NCI-H1436 (cell line): ENCODE measurements at regions not wholly inside any gene's neighbourhood (a gene's known extent, or its start where the extent isn't known, plus 50 kb on each side); places are given as distances from the start of the nearest gene placed in this dataset.

ENCODE experiments used
- DNase-seq: peaks from one replicate; lab custom pipeline; 2025; lab: John Stamatoyannopoulos, UW

DNA sequence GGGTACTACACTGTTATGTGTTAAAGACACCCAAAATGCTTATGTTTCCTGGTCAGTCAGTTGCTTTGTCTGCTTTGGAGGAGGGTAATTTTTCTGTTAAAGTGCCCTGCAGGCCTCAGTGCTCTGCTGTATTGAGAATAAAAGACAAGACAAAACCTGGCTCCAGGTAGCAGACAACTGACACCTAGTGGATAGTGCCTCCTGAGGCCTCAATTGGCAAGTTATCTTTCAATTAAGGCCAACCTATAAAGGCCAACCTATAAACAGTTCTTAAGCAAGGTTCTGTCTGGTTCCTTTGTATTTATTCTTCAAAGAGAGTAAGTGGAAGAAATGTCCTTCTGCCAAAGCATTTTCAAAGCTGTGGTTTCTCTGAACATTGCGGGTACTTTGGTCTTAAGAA is 773.8 kb downstream of the MECOM start:
- DNase-seq: no peak

- DNase-seq: no peak
Observed at GRCh38 chr3:168888781-168889180, 774.7 kb downstream of the MECOM start.

DNA sequence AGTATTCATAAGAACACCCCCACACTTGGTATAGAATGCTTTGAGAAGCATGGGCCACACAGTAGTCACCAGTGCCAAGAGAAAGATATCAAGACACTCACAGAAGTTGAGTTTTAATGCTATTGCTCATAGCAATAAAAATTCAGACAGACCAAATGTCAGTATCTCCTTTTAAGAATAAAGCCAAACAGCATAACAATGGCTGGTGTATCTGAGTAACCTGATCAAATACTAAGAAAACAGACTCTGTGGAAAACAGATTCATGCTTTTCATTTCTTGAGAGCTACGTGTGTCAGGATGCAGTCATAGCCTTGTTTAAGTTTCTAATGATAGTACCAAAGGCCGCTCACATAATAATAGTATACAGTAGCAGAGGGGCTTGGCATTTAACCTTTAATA is 778.5 kb downstream of the MECOM start:
- DNase-seq: no peak

DNA sequence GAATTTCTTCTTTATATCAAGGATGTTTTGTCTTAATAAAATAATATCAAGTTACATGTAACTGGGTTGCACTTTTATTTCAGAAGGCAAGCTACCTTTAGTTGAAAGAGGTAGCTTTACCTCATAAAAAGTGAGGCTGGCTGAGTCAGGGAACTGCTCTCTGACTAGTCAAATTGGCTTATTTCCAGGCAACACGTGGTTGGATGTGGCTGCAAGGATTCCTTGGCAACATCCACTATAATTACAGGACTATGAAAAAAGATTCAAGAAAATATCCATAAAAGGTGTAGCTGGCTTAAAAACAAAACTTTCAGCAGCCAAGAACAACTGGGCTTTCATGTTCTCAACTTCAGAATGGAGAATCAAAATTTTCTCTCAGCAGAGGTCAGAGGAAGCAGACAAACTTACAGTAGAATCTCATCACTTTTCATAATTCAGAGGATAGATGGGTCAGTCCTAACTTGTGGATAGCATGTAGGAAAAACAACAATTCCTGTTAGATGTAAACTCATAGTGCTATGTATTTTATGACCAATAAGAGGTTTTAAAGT is 779.1 kb downstream of the MECOM start:
- DNase-seq: no peak

DNA sequence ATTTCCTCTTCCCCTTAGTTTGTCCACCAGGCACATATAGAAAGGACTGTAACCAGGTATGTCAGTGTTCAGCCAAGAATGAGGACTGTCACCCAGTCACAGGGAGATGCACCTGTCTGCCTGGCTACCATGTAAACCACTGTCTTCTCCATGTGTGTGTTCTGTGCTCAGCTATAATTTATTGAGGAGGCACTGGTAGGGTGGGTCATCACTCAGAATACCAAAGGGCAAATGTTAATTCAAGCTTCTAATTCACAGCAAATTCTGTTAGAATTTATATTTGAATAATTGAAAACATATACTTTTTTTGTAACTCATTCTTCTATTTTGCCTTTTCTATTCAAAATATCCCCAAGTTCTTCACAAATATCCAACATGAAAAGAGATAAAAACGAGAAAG is 780.4 kb downstream of the MECOM start:
- no peak for DNase-seq

DNA sequence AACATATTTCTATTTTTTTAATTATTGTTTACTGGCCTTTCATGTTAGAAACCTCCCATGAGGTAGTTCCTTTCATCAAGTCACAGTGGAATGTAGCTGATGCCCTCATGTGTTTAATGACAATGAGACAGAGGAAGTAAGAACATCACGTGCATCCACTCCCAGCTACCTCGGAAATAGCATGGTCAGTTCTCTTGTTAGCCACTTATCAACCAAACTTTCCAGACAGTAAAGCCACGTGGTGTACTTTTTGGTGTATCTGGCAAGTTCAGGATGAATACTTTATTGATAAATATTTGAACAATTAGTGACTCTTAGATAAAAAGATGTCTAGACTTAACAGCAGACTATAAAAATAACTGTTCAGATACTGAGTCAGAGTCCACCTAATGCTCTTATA is 781.7 kb downstream of the MECOM start:
- no peak for DNase-seq

DNA sequence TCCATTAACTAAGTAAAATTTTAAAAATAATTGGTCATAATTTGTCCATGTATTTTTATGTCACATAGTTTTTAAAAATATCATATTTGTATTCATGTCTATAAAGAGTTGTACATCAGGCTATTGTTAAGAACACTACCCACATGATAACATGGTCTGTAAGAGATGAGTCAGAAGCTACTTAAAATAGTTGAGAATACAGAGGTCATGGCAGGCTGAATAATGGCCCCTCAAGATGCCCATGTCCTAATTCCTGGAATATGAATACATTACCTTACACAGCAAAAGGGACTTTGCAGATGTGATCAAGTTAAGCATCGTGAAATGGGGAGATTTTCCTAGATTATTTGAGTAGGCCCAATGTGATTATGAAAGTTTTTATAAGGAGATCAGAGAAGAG is 782.9 kb upstream of the GOLIM4 start:
- no peak for DNase-seq

DNA sequence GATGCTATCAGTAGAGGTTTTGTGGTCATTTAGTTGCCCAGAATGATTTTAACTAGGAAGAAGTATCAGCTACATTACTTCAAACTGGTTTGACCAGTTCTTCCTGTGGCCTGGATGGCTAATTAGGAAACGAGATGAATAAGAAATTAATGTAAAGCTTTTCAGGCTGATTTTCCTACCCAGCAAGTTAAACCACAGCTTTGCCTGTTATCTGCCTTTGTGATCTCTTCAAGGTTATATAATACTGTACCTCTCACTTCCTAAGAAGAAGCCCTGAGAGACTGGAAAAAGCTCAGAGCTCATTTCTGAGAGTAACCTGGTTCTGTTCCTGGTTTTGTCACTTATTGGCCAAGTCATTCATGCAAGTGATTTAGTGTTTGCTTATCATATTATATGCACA is 782.2 kb upstream of the GOLIM4 start:
- DNase-seq: no peak

DNA sequence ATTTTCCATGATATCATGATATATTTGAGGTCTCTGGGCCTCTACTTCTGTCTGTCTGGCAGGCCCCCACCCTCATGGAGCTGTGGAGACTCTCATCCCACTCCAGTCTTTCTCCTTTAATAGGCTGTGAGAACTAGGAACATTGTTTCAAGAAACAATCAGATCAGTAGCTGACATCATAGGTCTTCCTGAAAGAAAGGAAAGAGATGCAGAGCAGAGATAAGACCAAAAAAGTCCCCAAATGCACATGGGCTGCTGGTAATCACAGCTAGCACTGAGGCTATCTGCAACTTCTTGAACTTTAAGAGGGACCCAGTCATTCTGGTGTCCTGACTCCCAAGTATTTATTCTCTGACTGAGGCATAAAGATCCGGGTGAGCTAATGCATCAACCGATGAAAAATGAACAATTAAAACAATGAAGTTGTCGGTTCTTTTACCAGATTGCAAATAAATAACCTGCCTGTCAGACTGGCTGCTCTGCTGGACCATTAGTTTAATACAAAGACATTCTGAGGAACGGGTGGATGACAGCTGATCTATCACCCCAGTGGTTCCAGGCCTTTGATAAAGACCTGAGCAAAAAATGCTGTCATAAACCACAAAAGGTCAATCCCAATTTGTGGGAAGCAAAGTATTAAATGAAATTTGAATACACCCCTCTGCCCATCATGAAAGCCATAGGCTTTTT is 780.8 kb upstream of the GOLIM4 start:
- DNase-seq: no peak

DNA sequence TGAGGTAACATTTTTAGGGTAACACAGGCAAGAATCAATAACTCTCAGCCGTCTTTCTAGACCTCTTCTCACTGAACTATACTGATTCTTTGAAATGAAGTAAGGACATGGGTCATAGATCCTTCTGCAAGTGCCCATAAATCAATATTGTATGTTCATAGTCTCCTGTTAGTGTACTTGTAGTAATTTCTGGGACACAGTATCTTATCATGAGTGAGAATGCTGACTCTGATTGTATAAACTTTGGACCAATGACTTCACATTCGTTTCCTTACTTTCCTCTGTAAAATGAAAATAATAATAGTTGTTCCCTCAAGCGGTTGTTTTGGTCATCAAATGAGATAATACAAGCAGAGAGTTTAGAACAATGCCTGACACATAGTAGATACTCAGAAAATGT is 777.1 kb upstream of the GOLIM4 start:
- DNase-seq: no peak

DNA sequence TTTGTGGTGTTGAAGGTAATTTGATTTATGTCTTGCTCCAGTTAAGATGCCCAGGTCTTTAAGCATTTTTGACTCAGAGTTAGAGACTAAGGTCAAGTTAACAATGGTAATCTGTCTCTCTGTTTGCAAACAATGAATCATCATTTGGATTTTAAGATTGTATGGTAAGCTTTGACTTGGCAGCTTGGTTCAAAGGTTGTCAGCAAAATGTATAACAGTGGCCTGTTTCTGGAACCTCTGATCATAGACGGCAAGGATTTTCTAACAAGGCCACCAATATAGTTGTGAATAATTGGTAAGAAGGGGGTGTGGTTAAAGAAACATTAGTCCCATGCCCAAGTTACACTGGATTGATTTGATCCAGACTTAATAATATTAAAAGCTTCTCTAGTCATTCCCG is 775.2 kb upstream of the GOLIM4 start:
- no peak for DNase-seq

DNA sequence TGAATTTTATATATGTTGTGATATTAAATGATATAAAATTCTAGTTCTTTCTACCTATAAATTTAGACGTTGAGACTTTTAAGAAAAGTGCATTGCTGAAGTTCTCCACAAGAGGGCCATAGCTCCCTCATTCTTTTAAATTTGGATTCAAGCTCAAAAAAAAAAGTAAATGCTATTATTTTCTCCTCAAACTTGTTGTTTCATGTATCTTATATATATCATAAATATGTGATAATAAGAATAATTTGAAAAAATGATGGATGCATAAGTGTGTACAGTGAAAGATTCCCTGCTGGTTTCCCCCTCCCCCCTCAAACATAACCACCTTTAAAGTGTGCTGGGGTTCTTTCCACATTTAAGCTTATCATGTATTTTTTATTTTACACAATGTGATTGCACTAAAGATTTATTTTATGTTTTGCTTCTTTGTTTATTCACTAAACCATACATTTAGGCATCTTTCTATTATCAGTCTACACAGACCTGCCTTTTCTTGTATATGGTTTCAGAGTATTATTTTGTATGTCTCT is 769.4 kb upstream of the GOLIM4 start:
- peak; percentile 4 for DNase-seq

- no peak for DNase-seq
Observed at GRCh38 chr3:168864107-168865021, 768.6 kb upstream of the GOLIM4 start.

- no peak for DNase-seq
Observed at GRCh38 chr3:168863561-168863960, 767.8 kb upstream of the GOLIM4 start.

GRCh38 chr3:168862466-168862865 is 766.7 kb upstream of the GOLIM4 start:
- no peak for DNase-seq

- no peak for DNase-seq
Observed at GRCh38 chr3:168860592-168860991, 764.9 kb upstream of the GOLIM4 start.

GRCh38 chr3:168860028-168860427 is 764.3 kb upstream of the GOLIM4 start:
- no peak for DNase-seq

- no peak for DNase-seq
Observed at GRCh38 chr3:168859574-168859973, 763.9 kb upstream of the GOLIM4 start.

DNA sequence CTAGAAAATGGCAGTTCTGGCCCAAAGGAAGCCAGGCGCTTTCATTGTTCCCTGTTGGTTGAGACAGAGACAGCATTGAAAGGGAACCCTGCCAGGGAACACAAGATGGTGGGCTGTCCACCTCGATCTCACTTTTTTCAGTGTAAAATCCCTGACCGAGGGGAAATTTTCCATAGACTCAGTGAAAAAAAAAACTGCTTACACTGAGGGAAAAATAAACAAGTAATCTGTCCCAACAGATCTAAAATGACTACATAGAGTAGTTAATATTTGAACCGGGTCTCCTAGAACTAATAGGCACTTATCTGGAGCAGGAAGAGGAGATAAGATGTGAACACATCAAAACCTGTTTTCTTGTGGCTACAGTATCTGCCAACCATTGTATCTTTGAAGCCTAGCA is 763.4 kb upstream of the GOLIM4 start:
- DNase-seq: no peak

- DNase-seq: no peak
Observed at GRCh38 chr3:168858327-168858726, 762.6 kb upstream of the GOLIM4 start.

DNA sequence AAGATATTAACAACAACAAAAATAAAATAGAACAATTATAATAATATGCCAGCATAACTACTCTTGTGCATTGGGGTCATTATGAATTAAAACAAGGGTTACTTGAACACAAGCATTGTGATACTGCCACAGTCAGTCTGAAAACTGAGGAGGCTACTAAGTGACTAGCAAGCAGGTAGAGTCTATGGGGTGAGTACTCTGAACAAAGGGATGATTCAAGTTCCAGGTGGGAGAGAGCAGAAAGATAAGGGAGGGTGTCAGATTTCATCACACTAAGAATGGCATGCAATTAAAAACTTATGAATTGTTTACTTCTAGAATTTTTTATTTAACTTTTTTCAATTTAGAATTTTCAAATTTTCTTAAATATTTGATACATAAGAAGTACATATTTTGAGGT is 754.4 kb upstream of the GOLIM4 start:
- no peak for DNase-seq

GRCh38 chr3:168847291-168847883 is 751.7 kb upstream of the GOLIM4 start:
- peak; percentile 12 for DNase-seq
